M059J (cell line): ENCODE measurements at regions not wholly inside any gene's neighbourhood (a gene's known extent, or its start where the extent isn't known, plus 50 kb on each side); places are given as distances from the start of the nearest gene placed in this dataset.
"Not testable (repeated sequence)": the region's sequence is repeated elsewhere in the genome, so short reads cannot be mapped to it uniquely, and the experiment has no call there.

ENCODE experiments used
- DNase-seq: peaks from one replicate; pipeline ENCODE4 v3.0.0-alpha.2; 2012; ENCODE audit warnings: low read depth

DNA sequence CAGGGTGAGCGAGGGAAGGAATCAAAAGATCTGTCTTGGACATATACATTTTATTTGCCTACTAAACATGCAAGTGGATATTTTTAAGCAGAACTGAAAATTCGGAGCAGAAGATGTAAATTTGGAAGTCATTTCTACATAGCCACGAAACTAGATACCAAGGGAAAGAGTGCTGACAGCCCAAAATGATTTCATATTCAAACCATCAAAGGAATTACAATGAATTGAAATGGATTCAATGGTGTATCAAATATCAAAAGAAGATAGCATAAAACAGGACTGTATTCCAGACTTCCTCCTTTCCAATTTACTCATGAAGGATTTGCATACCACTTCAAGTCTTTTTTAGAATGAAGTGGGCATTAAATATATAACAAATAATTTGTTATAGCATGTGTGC, 313.5 kb upstream of the KITLG start:
- no peak for DNase-seq

DNA sequence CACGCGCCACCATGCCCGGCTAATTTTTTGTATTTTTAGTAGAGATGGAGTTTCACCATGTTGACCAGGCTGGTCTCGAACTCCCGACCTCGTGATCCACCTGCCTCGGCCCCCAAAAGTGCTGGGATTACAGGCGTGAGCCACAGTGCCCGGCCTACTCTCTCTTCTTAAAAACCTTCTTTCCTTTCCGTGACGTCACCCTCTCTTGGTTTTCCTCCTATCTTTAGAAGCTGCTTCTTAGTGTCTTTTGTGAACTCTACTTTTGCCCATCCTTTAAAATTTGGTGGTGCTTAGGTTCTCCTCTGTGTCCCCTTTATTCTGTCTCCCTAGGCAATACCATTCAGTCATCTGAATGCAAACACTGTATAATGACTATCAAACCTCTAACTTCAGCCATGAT, 311.2 kb upstream of the KITLG start:
- not testable (repeated sequence) for DNase-seq

DNA sequence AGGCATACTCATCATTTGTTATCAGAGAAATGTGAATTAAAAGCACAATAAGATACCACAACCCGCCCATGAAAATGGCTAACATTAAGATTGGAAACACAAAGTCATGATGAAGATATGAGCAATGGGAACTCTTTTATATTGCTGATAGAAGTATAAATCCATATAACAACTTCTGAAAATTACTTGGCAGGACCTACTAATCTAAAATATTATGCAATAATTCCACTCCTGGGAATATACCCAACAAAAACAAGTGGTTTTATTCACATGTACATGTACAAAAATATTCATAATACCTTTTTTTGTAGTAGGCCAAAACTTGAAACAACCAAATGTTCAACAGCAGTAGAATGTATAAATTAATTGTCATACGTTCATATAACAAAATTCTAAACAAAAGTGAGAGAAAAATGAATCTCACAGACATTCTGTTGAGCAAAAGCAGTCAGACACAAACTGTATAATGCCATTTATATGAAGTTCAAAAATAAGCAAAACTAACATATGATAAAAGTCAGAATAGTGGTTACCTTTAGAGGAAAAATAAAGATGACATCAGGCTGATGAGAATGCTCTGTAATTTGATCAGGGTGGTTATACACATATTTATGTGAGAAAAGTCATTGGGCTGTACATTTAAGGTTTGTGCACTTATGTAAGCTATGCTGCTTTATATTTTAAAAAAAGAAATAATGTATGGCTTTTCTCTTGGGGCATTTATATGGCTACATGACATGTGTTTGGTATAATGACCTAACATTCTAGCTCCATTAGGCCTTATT, 309.2 kb upstream of the KITLG start:
- DNase-seq: no peak

DNA sequence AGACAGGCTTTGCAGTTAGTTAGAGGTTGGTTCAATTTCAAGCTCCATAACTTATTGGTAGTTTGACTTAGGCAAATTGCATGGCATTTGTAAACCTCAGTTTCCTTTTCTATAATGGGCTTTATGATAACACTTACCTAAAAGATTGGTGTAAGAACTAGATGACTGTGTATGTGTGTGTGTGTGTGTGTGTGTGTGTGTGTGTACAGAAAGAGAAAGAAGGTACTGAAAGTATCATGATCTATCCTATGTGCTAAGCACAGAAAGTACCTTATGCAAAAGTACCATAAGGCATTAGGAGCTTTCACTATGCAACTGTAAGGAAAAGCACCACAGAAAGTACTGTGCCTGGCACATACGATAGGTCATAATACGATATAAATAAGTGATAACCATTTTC, 304.3 kb upstream of the KITLG start:
- DNase-seq: no peak

DNA sequence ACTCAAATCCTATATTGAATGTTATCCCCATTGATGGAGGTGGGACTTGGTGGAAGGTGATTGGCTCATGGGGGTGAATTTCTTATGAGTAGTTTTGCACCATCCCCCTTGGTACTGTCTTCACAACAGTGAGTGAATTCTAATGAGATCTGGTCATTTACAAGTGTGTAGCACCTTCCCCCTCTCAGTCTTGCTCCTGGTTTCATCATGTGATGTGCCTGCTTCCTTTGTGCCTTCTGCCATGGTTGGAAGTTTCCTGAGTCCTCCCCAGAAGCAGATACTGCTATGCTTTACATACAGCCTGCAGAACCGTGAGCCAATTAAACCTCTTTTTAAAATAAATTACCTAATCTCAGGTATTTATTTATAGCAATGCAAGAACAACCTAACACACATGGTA, 302.4 kb upstream of the KITLG start:
- no peak for DNase-seq

DNA sequence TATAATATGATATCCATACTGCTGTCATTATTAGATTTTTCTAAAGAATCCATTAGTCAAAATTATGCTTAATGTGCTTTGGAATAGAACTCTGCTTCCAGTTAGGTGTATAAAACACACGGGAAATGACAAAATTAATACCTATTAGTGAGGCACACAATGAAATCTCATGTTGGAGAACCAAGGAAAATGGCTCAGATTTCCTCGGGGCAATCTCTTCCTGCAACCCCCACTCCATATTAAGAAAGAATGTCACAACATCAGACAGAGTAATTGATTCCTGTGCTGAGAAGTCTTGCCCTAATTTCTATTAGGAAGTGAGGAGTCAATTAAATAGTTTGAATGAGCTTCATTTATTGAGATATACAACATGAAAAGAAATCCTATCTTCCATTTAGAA, 299.8 kb upstream of the KITLG start:
- DNase-seq: no peak

DNA sequence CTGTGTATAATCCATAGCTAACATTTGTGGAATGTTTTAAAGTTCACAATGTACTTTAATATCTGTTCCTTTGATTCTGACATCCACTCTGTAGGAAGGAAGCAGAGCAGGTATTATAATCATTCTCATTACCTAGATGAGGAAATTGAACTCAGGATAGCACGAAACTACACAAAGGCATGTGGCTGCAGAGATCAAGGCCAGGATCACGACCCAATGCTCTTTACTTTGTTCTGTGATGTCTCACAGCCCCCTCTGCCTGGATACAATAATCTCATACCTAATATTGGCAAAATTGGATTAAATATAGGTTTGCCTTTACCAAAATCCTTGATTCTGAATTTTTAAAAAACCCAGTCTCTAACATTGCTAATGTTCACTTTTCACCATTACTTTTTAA, 298.0 kb upstream of the KITLG start:
- DNase-seq: no peak

DNA sequence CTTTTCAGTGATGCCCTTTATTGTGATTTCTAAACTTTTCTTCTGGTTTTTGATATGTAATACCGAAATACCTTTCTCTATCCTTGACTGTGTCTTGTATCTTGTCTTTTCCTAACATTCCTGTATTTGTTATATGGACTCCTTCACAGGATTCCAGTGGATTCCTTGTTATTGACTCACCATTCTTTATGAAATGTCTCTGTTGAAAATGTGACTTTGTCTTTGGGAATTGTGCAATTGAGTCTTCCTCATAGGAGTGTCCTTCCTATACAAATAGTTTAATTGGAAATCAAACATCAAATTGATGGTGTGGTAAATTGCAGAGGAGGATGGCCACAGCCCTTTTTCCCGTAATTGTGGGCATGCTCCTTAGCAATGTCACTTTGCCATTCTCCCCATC, 296.6 kb upstream of the KITLG start:
- peak; percentile 21 for DNase-seq

DNA sequence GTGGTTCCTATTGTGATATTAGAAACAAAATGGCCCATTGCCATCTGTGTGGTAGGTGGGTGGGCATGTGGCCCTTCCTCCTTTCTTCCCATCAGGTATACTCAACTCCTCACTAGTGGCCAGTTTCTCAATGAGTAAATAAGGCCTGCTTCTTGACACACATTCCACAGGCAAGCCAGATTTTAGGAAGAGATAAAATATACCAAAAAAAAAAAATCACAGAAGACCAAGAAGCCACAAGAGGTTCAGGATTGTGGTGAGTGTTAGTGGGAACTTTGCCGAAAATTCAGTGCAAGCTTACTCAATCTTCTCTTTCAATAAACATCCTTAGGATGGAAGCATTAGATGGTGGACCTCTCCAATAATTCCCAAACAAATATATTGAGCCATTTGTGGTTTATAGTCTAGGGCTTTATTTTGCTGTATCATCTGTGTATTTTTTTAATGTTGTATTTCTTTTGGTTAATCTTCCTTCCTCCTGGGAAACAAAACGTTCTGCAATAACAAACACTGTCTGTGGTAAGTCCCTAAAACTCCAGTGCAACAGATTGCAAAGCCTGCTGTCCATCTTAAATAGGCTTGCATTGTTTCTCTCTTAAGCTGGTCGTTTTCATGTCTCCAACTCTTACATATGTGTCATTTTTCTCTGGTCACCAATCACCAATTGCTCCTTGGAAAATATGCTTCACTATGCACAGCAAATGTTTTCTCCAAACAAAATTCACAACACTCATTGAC, 289.9 kb upstream of the KITLG start:
- DNase-seq: peak; percentile 75

DNA sequence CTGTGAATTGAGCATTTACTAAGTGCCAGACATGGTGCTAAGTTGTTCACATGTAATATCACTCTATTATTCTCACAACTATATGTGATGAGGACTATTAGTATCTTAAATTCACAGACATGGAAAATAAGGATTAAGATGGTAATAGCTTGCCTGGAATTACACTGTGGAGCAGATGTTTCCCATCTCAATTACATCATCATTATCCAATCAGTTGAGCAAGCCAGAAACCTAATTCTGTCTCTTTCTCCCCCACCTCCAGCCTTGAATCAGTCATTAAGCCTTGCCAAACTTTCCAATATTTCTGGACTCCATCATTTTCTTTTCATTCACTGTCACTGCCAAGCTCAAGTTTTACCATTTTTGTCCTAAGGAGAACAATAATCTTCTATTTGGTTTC, 287.8 kb upstream of the KITLG start:
- no peak for DNase-seq

DNA sequence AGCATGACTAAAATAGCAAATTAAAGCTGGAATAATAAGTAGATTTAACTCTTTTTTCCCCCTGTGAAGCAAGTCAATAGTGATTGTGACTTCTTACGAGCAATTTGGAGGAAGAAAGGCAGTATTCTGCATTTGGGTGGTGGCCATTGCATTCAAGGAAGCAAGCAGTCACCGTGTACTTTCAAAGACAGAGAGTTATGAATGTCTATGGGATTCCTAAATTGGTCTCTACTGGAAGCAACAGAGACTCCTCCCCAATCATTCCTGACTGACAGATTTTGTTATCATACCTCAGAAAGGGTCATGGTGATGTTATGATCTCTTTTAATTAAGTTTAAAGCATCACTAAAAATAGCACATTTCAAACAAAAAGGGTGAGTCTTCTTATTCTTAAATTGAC, 287.2 kb upstream of the KITLG start:
- no peak for DNase-seq

DNA sequence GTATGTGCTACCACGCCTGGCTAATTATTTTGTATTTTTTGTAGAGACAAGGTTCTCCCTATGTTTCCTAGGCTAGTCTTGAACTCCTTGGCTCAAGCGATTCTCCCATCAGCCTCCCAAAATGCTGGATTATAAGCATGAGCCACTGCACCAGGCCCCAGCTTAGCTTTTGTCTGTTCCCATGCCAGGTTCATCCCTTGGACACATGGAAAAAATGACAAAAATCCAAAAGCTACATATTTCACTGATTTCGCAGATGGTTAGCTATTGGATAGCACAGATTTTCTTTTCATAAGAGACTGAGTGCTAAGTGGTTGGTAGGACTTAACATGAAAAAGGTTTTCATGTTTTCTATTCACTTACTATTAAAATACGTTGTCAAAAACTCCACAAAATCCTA, 286.6 kb upstream of the KITLG start:
- no peak for DNase-seq

DNA sequence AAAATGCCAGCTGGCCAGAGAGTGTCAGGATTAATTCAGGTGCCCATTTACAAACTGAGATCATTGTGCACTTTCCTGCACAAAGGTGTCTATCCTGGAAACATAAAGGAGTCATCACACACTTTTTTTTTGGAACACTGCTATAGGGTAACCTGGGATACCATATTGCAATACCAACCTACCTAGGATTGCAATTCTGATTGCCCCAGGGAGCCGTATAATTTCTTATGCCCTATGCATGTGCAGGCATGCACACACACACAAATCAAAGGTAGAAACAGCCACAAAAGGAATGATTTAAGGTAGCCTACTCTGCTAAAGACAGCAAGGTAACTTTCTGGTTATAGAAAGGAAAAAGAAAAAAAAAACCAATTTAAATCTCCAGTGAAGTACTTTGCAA, 285.3 kb upstream of the KITLG start:
- no peak for DNase-seq

DNA sequence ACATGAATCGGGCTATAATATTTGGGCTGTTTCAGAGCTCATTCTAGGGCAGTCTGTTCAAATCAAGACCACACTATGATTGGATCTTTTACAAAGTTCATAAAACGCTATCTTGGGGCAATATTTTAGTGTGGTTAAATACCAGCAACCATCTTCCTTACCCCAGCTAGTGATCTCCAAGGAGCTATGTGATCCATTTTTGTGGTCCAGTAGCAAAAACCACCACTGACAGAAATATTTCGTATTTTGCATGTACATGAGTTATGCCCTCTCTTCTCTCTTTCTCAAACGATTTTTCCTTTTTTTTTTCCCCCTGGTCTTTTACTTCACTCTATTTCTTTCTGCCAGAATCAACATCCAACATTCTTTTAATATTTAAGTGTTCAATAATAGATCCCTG, 280.6 kb upstream of the KITLG start:
- no peak for DNase-seq

DNA sequence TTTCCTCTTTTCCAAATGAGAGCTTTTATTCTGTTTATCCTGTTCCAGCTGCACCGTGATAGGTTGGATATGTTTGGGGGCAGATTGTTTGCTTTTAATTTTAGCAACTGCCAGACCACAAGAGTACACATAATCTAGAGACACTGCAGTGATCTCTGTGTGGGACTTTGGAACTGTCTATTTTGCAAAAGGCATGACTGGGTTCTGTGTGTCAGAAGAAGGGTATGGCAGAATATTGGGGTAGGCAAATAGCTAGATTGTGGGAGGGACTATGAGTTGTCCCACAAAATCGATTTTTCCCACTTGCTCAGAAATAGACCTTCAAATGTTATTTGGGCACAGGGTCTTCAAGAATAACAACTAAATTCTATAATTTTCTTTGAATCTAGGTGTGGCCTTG, 275.9 kb upstream of the KITLG start:
- DNase-seq: no peak

DNA sequence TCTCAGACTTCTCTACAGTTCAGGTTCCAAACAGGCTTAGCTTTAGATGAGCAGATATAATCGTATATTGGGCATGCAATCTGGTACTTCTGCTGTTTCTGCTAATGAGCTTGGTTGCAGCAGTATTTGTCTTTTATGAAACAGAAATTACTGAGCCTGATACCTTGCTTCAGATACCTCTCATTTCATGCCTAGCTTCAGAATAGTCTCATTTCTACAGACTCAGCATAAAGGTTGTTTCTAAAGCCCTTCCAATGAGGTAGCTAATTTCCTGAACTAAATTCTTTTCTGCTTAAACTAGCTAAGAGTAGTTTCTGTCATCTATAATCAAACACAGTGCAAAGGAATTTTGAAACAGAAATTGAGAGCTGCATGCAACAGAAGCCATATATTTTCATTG, 275.0 kb upstream of the KITLG start:
- no peak for DNase-seq

DNA sequence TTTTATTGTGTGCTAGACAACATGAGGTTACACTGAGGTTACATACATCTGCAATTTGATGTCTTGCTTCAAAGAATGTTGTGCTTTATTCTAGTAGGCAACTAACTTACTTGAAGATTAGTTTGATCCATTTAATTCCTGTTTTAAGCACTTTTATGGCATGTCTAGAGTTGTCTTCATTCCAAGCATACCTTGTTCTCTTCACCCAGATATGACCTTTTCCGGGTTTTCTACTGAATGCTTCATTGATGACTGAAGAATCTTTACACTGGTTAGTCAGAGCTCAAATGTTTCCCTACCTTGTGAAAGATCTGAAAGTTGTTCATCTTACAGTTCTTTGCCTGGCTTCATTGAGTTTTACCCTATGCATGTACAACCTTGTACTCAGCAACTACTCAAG, 274.0 kb upstream of the KITLG start:
- peak; percentile 86 for DNase-seq

DNA sequence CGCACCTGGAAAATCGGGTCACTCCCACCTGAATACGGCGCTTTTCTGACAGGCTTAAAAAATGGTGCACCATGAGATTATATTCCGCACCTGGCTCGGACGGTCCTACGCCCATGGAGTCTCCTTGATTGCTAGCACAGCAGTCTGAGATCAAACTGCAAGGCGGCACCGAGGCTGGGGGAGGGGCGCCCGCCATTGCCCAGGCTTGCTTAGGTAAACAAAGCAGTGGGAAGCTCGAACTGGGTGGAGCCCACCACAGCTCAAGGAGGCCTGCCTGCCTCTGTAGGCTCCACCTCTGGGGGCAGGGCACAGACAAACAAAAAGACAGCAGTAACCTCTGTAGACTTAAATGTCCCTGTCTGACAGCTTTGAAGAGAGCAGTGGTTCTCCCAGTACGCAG, 267.0 kb upstream of the KITLG start:
- DNase-seq: not testable (repeated sequence)

DNA sequence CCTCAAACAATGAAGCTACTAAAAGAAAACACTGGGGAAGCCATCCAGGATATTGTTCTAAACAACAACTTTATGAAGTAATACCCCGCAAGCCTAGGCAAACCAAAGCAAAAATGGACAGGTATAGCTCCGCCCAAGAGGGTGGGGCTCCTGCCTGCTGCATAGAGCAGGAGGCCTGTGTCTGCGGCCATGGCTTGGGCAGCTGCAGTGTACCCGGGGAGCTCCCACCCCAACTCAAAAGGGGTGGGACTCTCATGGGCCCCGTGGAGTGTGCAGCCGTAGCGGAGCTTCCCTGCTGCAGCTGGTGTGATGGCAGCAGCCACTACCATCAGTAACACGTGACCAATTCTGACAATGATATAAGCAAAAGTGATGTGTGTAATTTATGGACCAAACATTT, 264.2 kb upstream of the KITLG start:
- no peak for DNase-seq

DNA sequence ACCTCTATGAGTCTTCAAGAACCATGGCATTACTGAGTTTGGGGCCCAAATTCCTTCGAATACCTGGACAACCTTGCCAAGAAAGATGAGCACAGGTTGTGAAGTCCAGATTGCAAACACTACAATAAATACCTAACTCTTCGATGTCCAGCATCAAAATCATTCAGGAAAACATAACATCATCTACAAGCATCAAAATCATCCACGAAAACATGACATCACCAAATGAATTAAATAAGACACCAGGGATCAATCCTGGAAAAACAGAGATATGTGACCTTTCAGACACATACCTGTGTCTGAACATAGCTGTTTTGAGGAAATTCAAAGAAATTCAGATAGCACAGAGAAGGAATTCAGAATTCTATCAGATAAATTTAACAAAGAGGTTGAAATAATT, 262.0 kb upstream of the KITLG start:
- DNase-seq: no peak

DNA sequence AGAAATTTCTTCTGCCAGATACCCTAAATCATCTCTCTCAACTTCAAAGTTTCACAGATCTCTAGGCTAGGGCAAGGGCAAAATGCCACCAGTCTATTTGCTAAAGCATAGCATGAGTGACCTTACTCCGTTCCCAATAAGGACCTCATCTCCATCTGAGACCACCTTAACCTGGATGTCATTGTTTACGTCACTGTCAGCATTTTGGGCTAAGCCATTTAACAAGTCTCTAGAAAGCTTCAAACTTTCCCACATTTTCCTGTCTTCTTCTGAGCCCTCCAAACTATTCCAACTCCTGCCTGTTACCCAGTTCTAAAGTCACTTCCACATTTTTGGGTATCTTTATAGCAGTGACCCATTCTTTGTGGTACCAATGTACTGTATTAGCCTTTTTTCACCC, 259.2 kb upstream of the KITLG start:
- no peak for DNase-seq

DNA sequence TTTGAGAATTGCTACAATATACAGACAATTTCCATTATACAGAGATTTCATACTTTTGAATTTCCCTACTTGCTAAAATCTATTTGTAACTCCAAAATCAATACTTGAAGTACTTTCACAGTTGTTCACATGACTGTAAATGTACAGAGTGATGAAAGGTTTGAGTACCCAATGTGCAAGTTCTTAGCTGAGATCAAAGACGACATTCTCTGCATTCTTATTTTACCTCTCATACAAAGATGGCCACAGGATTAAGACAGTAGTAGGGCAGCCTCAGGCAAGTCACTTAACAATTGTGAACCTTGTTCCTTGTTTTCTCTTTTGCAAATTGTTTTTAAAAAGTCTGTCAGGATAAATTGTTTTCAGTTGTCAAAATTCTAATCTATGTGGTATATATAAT, 255.9 kb upstream of the KITLG start:
- peak; percentile 63 for DNase-seq

DNA sequence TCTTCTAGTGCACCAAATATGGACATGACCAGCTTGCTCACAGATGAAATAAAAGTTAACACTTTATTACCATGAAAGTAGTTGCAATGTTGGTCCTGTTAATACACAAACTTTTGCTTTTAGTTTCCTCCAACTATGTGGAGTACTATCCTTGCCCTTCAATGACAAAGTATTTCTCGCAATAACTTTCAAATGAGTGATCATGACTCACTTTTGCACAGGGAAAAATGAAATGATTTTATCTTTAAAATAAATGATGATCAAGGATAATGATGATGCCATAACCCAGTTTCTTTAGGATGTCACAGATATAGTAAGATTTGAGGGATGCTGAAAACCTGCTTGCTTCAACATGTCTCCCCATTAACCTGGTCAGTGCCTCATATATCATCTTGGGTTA, 254.0 kb upstream of the KITLG start:
- DNase-seq: no peak

DNA sequence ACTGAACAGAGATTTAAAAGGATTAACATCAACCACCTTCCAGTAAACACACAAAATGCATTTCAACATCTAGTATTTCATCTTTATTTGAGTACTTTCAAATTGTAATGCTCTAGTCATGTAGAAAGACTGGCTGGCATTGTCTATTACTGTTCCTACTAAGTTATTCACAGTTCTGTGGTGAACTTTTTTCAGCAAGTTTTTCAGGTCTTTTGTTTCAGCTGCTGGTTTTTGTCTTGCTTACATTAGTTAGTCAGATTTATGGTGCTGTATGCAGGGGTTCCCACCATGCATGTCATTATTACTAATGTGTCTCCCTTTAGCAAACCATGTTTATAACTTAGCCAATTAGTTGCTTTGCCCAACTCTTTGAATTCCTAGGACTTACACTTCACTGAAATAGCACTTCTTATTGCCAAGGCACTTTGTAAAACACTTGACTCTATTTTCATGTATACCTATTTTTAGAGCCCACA, 253.4 kb upstream of the KITLG start:
- peak; percentile 54 for DNase-seq
